RWPE2 (cell line): ENCODE measurements at regions not wholly inside any gene's neighbourhood (a gene's known extent, or its start where the extent isn't known, plus 50 kb on each side); places are given as distances from the start of the nearest gene placed in this dataset.

ENCODE experiments used
- ATAC-seq: fragments of 200-7000 bp; cut with Tn5 transposase; 3 replicates; pipeline ENCODE4 v1.9.1; 2021; ENCODE audit warnings: low read depth
- DNase-seq: peaks from one replicate; pipeline ENCODE4 v3.0.0-alpha.2; 2020; ENCODE audit warnings: low spot score
- H3K27ac ChIP-seq: fragments of 450-650 bp; 2 replicates; pipeline ENCODE4 v1.5.1; 2017; ENCODE audit warnings: mild to moderate bottlenecking; ENCODE audit not compliant: poor library complexity, severe bottlenecking
- H3K27me3 ChIP-seq: fragments of 250-450 bp; sonication (Bioruptor Pico); 2 replicates; pipeline ENCODE4 v1.5.1; 2021; ENCODE audit warnings: mild to moderate bottlenecking, moderate library complexity; ENCODE audit not compliant: insufficient read depth, poor library complexity, severe bottlenecking
- H3K36me3 ChIP-seq: fragments of 250-450 bp; sonication (Bioruptor Pico); 2 replicates; pipeline ENCODE4 v1.5.1; 2020; ENCODE audit warnings: low read depth, mild to moderate bottlenecking, moderate library complexity
- H3K4me1 ChIP-seq: fragments of 250-450 bp; sonication (Bioruptor Pico); 2 replicates; pipeline ENCODE4 v1.5.1; 2021; ENCODE audit warnings: mild to moderate bottlenecking, moderate library complexity; ENCODE audit not compliant: insufficient read depth, poor library complexity, severe bottlenecking
- H3K4me3 ChIP-seq: fragments of 250-450 bp; sonication (Bioruptor Pico); 2 replicates; pipeline ENCODE4 v1.5.1; 2021; ENCODE audit warnings: mild to moderate bottlenecking, moderate library complexity; ENCODE audit not compliant: severe bottlenecking
- H3K9me3 ChIP-seq: fragments of 250-450 bp; sonication (Bioruptor Pico); 2 replicates; pipeline ENCODE4 v1.5.1; 2021; ENCODE audit warnings: mild to moderate bottlenecking, moderate library complexity; ENCODE audit not compliant: severe bottlenecking
- TF ChIP-seq, protein P1 (sequence below): fragments of 450-650 bp; IDR thresholded peaks from one replicate; pipeline ENCODE4 v1.5.1; 2017; ENCODE audit warnings: mild to moderate bottlenecking, moderate library complexity; ENCODE audit not compliant: poor library complexity, severe bottlenecking

DNA sequence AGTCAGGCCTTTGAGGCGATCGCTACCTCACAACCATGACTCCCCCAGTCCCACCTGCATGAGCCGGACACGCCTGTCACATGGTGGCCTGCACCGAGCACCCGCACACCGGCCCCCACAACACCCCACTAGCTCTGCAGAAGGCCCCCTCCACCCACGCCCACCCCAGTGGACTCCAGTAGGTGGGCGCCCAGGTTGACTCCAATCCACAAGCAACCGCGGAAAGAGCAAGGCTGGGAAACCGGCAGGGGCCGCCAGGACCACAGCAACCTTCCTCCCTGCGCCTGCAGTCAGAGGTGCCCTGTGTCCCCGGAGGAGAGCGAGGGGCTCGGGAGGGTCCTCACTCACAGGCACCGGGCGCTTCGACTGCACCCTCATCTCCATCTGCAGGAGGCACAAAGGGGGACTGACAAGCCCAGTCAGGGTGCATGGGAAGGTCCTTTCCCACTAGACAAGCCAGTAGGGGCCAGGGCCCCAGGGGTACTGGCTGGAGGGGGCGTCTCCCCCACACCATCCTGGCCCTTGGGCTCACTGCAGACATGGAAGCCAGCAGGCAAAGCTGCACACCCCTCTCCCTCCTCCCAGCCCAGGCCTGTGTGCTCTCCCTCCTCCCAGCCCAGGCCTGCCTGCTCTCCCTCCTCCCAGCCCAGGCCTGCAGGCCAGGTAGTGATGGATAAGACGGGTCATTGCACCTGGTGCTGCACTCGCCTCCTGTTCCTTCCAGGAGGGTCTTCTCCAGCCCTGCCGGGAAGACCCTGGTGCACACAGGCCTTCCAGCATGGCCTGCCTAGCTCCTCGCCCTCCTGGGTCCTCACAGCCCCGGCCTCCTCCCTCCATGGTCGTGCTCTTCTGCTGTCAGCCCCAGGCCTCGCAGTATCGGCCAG, 137.2 kb downstream of the DLL1 start:
- Histone ChIP-seq H3K4me3 (no peak overlapping the region), H3K36me3 (no peaks in the 10 kb centered on the region), H3K4me1 (peaks cover 6% of the 10 kb centered on the region), H3K9me3 (no peaks in the 10 kb centered on the region), H3K27me3 (no peaks in the 10 kb centered on the region), H3K27ac (no peak overlapping the region)
- DNase-seq (no peak), ATAC-seq (no peak)
- TF ChIP-seq, protein P1, sequence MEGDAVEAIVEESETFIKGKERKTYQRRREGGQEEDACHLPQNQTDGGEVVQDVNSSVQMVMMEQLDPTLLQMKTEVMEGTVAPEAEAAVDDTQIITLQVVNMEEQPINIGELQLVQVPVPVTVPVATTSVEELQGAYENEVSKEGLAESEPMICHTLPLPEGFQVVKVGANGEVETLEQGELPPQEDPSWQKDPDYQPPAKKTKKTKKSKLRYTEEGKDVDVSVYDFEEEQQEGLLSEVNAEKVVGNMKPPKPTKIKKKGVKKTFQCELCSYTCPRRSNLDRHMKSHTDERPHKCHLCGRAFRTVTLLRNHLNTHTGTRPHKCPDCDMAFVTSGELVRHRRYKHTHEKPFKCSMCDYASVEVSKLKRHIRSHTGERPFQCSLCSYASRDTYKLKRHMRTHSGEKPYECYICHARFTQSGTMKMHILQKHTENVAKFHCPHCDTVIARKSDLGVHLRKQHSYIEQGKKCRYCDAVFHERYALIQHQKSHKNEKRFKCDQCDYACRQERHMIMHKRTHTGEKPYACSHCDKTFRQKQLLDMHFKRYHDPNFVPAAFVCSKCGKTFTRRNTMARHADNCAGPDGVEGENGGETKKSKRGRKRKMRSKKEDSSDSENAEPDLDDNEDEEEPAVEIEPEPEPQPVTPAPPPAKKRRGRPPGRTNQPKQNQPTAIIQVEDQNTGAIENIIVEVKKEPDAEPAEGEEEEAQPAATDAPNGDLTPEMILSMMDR = no peak

DNA sequence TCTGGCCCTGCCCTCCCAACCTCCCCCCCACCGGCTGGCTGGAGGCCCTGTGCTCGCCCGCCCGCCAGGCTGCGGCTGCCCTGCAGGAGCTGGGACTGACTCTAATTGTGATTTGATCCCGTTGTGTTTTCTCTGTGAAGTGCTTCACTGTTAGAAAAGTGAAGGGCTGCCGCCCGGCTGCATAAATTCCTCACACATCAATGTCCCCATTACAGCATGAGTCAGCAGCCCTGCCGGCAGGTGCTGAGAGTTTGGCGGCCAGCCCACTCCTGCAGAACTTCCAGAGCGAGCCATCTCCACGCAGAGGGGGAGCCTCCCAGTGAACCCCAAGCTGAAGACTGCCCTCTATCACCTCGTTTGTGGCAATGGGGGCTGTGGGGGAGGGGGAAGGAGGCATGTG, 137.9 kb downstream of the DLL1 start:
- peak; percentile 74 for ATAC-seq
- H3K27me3 ChIP-seq = no peaks in the 10 kb centered on the region

DNA sequence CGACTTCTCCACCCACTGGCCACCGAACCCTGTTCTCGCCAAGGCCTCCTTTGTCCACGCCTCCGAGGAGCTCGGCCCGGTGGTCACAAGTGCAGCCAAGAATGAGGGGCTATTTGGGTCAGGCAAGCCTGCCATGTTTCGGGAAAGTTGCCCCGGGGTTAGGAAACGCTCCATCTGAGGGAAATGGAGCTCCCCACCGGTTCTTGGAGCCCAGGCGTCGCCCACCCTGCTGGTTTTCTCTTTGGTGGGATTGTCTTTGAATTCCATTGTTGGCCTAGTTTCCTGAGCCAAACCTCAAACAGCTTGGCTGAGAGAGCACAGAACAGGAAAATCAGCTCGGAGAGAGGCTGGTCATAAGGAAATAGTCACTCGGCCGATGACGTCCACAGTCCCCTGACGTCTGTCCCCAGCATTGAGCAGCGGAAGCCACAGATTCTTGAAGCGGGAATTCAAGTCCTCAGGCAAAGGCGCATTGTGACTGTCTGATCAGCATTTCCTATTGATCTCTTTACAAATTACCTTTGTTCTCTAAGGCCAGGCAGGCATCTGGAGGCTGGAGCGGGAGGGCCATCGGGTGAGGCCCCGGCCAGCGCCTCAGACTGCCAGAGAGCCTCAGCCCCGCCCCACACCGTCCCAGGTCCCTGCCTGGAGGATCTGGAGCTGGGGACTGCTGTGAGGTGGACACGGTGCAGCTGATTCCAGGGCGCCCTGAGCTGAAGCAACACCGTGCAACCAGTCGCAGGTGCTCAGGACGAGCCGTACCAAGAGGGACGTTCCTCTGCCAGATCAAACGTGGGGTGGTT, 138.6 kb downstream of the DLL1 start:
- no peaks in the 10 kb centered on the region for H3K27me3 ChIP-seq
- H3K27ac ChIP-seq = no peak overlapping the region
- DNase-seq (no peak), ATAC-seq (no peak; the same call in 2 of the 3 replicates)
- H3K4me1 ChIP-seq = peaks cover 6% of the 10 kb centered on the region
- TF ChIP-seq, protein P1 = no peak
- H3K4me3 ChIP-seq = no peak overlapping the region
- H3K36me3 ChIP-seq = no peaks in the 10 kb centered on the region
- H3K9me3 ChIP-seq = no peaks in the 10 kb centered on the region

More for the DNA sequence above, 137.9 kb downstream of the DLL1 start:
- Histone ChIP-seq H3K27ac (no peak overlapping the region), H3K36me3 (no peaks in the 10 kb centered on the region), H3K9me3 (no peaks in the 10 kb centered on the region), H3K4me3 (no peak overlapping the region), H3K4me1 (peaks cover 6% of the 10 kb centered on the region)
- TF ChIP-seq, protein P1 = no peak
- no peak for DNase-seq

DNA sequence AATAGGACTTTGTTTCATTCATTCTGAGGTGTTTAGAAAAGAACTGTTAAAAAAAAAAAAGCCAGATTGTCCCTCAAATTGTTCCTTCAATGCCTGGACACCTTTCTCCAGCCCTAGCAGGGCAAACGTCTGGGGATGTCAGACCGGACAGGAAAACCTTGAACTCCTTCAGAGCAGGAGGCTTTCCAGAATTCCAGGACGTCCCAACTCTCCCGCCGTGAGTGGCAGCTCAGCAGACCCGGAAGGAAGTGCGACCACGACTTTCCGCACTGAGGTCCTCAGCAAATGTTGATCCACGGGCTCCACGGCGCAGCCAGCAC, 139.1 kb downstream of the DLL1 start:
- Histone ChIP-seq H3K27ac (no peak overlapping the region), H3K4me3 (no peak overlapping the region), H3K36me3 (no peaks in the 10 kb centered on the region), H3K9me3 (no peaks in the 10 kb centered on the region), H3K27me3 (no peaks in the 10 kb centered on the region), H3K4me1 (peaks cover 6% of the 10 kb centered on the region)
- ATAC-seq (no peak), DNase-seq (no peak)
- TF ChIP-seq, protein P1 = no peak
